H54 (cell line): ENCODE measurements at regions not wholly inside any gene's neighbourhood (a gene's known extent, or its start where the extent isn't known, plus 50 kb on each side); places are given as distances from the start of the nearest gene placed in this dataset.

Source experiments
- DNase-seq: peaks from one replicate; pipeline ENCODE4 v3.0.0; 2011; ENCODE audit warnings: low spot score, mixed read lengths; ENCODE audit not compliant: insufficient read length
- FAIRE-seq: peaks from 3 replicates; lab custom pipeline; 2011; peaks lifted over from hg19 to GRCh38; lab: Jason Lieb, UNC
- POLR2A ChIP-seq: IDR thresholded peaks from 2 replicates; pipeline ENCODE4 v1.6.1; 2011; ENCODE audit warnings: low read depth, mild to moderate bottlenecking, low read length

GRCh38 chr3:152083135-152083534 is 185.6 kb upstream of the MBNL1 start:
- no peak for TF ChIP-seq POLR2A
- DNase-seq (no peak), FAIRE-seq (peak; percentile 43)

- no peak for FAIRE-seq
- no peak for TF ChIP-seq POLR2A
- no peak for DNase-seq
These were observed 184.1 kb upstream of the MBNL1 start for GRCh38 chr3:152084441-152085158.

- TF ChIP-seq POLR2A: no peak
These were observed 181.6 kb upstream of the MBNL1 start for GRCh38 chr3:152087153-152087552.

GRCh38 chr3:152089528-152089927 is 179.2 kb upstream of the MBNL1 start:
- FAIRE-seq (no peak), DNase-seq (no peak)
- TF ChIP-seq POLR2A: no peak

More at GRCh38 chr3:152087153-152087552, 181.6 kb upstream of the MBNL1 start:
- DNase-seq (no peak), FAIRE-seq (no peak)

GRCh38 chr3:152091725-152092124 is 177.0 kb upstream of the MBNL1 start:
- DNase-seq (no peak), FAIRE-seq (no peak)
- no peak for TF ChIP-seq POLR2A

- TF ChIP-seq POLR2A: no peak
- FAIRE-seq (no peak), DNase-seq (no peak)
These were observed 174.8 kb upstream of the MBNL1 start for GRCh38 chr3:152093901-152094300.

GRCh38 chr3:152094406-152094805 is 174.3 kb upstream of the MBNL1 start:
- DNase-seq (no peak), FAIRE-seq (no peak)
- TF ChIP-seq POLR2A: no peak

GRCh38 chr3:152095472-152095871 is 173.3 kb upstream of the MBNL1 start:
- DNase-seq (no peak), FAIRE-seq (no peak)
- no peak for TF ChIP-seq POLR2A

- DNase-seq: no peak
- peak; percentile 33 for FAIRE-seq
- no peak for TF ChIP-seq POLR2A
These were observed 172.3 kb upstream of the MBNL1 start for GRCh38 chr3:152096280-152096906.

- TF ChIP-seq POLR2A: no peak
- no peak for FAIRE-seq
- DNase-seq: no peak
These were observed 171.6 kb upstream of the MBNL1 start for GRCh38 chr3:152097120-152097519.

- TF ChIP-seq POLR2A: no peak
- DNase-seq (no peak), FAIRE-seq (no peak)
These were observed 171.0 kb upstream of the MBNL1 start for GRCh38 chr3:152097770-152098169.

- FAIRE-seq: no peak
- no peak for DNase-seq
- TF ChIP-seq POLR2A: no peak
These were observed 168.1 kb upstream of the MBNL1 start for GRCh38 chr3:152100491-152101132.

- no peak for FAIRE-seq
- TF ChIP-seq POLR2A: no peak
- DNase-seq: no peak
These were observed 166.3 kb upstream of the MBNL1 start for GRCh38 chr3:152102410-152102809.

GRCh38 chr3:152103257-152103656 is 165.5 kb upstream of the MBNL1 start:
- no peak for TF ChIP-seq POLR2A
- DNase-seq: no peak
- no peak for FAIRE-seq
